OCI-LY7 (cell line): ENCODE measurements at regions not wholly inside any gene's neighbourhood (a gene's known extent, or its start where the extent isn't known, plus 50 kb on each side); places are given as distances from the start of the nearest gene placed in this dataset.

Experiments
- EZH2phosphoT487 ChIP-seq: fragments of 200-600 bp; sonication (generic); IDR thresholded peaks from 2 replicates; pipeline ENCODE4 v1.6.1; 2018; ENCODE audit warnings: low read depth, borderline replicate concordance, mild to moderate bottlenecking, mixed run types, antibody characterized with exemption, low read length, moderate library complexity, mixed read lengths
- TF ChIP-seq, protein P1 (sequence below): fragments of 200-600 bp; sonication (generic); conservative IDR thresholded peaks from 2 replicates; pipeline ENCODE4 v1.5.1; 2014; ENCODE audit warnings: mild to moderate bottlenecking, antibody characterized with exemption, low read length, moderate library complexity, mixed read lengths

DNA sequence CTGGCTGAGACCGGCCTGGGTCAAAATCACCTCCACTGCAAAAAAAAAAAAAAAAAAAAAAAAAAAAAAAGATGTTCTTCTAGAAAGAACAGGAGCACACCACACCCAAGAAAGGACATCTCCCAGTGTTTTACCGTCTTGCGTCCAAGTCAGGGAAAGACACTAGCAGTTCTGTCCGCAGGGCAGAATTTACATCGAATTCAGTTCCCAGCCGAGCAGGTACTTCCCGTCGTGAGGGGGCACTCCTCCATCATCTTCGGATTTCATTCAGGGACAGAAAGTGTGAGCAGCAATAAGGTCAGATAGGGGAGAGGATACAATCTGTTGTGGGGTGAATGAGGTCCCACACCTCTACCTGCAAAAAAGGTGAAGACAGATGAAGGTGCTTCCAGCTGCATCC, 574.7 kb downstream of the KCNJ18 start:
- TF ChIP-seq, protein P1, sequence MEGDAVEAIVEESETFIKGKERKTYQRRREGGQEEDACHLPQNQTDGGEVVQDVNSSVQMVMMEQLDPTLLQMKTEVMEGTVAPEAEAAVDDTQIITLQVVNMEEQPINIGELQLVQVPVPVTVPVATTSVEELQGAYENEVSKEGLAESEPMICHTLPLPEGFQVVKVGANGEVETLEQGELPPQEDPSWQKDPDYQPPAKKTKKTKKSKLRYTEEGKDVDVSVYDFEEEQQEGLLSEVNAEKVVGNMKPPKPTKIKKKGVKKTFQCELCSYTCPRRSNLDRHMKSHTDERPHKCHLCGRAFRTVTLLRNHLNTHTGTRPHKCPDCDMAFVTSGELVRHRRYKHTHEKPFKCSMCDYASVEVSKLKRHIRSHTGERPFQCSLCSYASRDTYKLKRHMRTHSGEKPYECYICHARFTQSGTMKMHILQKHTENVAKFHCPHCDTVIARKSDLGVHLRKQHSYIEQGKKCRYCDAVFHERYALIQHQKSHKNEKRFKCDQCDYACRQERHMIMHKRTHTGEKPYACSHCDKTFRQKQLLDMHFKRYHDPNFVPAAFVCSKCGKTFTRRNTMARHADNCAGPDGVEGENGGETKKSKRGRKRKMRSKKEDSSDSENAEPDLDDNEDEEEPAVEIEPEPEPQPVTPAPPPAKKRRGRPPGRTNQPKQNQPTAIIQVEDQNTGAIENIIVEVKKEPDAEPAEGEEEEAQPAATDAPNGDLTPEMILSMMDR = no peak
- TF ChIP-seq EZH2phosphoT487 = no peak
